GM19468 (cell line): ENCODE measurements at regions not wholly inside any gene's neighbourhood (a gene's known extent, or its start where the extent isn't known, plus 50 kb on each side); places are given as distances from the start of the nearest gene placed in this dataset.

Experiments
- ATAC-seq: cut with Tn5 transposase; IDR thresholded peaks from one replicate; pipeline ENCODE4 v1.9.1; 2021; ENCODE audit warnings: mild to moderate bottlenecking, moderate library complexity, moderate number of reproducible peaks; ENCODE audit not compliant: unreplicated experiment; ENCODE audit errors: extremely low read depth

GRCh38 chr6:163731215-163732013 lies 316.9 kb downstream of the QKI start:
- no peak for ATAC-seq

- ATAC-seq = no peak
These were observed 316.0 kb downstream of the QKI start for GRCh38 chr6:163730246-163731210.

GRCh38 chr6:163729127-163729872 lies 314.8 kb downstream of the QKI start:
- no peak for ATAC-seq

- no peak for ATAC-seq
These were observed 314.1 kb downstream of the QKI start for GRCh38 chr6:163728442-163729126.

- no peak for ATAC-seq
These were observed 311.6 kb downstream of the QKI start for GRCh38 chr6:163726037-163726695.

- no peak for ATAC-seq
These were observed 310.8 kb downstream of the QKI start for GRCh38 chr6:163725008-163725941.

- no peak for ATAC-seq
These were observed 309.7 kb downstream of the QKI start for GRCh38 chr6:163724196-163724595.

- no peak for ATAC-seq
These were observed 309.2 kb downstream of the QKI start for GRCh38 chr6:163723759-163724158.

- no peak for ATAC-seq
These were observed 307.6 kb downstream of the QKI start for GRCh38 chr6:163721922-163722692.

GRCh38 chr6:163721435-163721834 lies 306.9 kb downstream of the QKI start:
- ATAC-seq = no peak

- no peak for ATAC-seq
These were observed 306.1 kb downstream of the QKI start for GRCh38 chr6:163720460-163721235.

GRCh38 chr6:163720005-163720404 lies 305.5 kb downstream of the QKI start:
- no peak for ATAC-seq

GRCh38 chr6:163719028-163719742 lies 304.7 kb downstream of the QKI start:
- ATAC-seq = no peak

- no peak for ATAC-seq
These were observed 304.0 kb downstream of the QKI start for GRCh38 chr6:163718537-163718936.

GRCh38 chr6:163717106-163717764 lies 302.7 kb downstream of the QKI start:
- ATAC-seq = no peak

GRCh38 chr6:163716690-163717089 lies 302.2 kb downstream of the QKI start:
- ATAC-seq = no peak
